Neural progenitor cell (in vitro differentiated cells): ENCODE measurements at regions not wholly inside any gene's neighbourhood (a gene's known extent, or its start where the extent isn't known, plus 50 kb on each side); places are given as distances from the start of the nearest gene placed in this dataset.

Experiments
- CTCF ChIP-seq: fragments of 200-600 bp; sonication (generic); IDR thresholded peaks from 2 replicates; pipeline ENCODE4 v1.5.1; 2017; ENCODE audit warnings: antibody characterized with exemption, mild to moderate bottlenecking
- EZH2 ChIP-seq: fragments of 200-600 bp; sonication (generic); IDR thresholded peaks from 2 replicates; pipeline ENCODE4 v1.6.1; 2017; ENCODE audit warnings: antibody characterized with exemption, mild to moderate bottlenecking, moderate library complexity

GRCh38 chr5:99138911-99139310, 210.1 kb upstream of the CHD1 start:
- TF ChIP-seq CTCF: no peak
- no peak for TF ChIP-seq EZH2
